ENCODE measurements at regions not wholly inside any gene's neighbourhood (a gene's known extent, or its start where the extent isn't known, plus 50 kb on each side); places are given as distances from the start of the nearest gene placed in this dataset.

GRCh38 chr9:84514421-84514820 is 155.1 kb upstream of the NTRK2 start:
- no peak overlapping the region for H2BK15ac ChIP-seq (ENCODE audit: low read length)
- H3K23me2 ChIP-seq (ENCODE audit: low read depth, low read length), result no peaks in the 10 kb centered on the region
- no peak overlapping the region for H3K18ac ChIP-seq (ENCODE audit: extremely low read depth, low read length)
- H4K91ac ChIP-seq (replicated peaks; ENCODE audit: insufficient read length, low read length), result no peak overlapping the region
- no peak overlapping the region for H2BK5ac ChIP-seq (ENCODE audit: low read depth, low read length)
- H4K5ac ChIP-seq (ENCODE audit: insufficient read length, low read depth, low read length), result no peak overlapping the region
- TF ChIP-seq GTF2F1 (IDR thresholded peaks at IDR 0.05; ENCODE audit: borderline replicate concordance, low read depth, low read length) (no peak), MAFK (IDR thresholded peaks at IDR 0.05; ENCODE audit: low read depth, low read length) (no peak), CHD1 (IDR thresholded peaks at IDR 0.05; ENCODE audit: low read depth, low read length) (no peak), HDAC2 (IDR thresholded peaks at IDR 0.05; ENCODE audit: borderline replicate concordance in 1 of 2, low read depth in 2 of 2, low read length in 2 of 2) (no peak), JUND (IDR thresholded peaks at IDR 0.05; ENCODE audit: low read length) (no peak), MAX (IDR thresholded peaks at IDR 0.05) (no peak), KDM4A (IDR thresholded peaks at IDR 0.05; ENCODE audit: low read depth, low read length, severe bottlenecking) (no peak), SAP30 (IDR thresholded peaks at IDR 0.05; ENCODE audit: insufficient read depth, insufficient replicate concordance, low read length) (no peak)
- no peak overlapping the region for H2BK20ac ChIP-seq (ENCODE audit: low read length)
- no peak overlapping the region for H3K9ac ChIP-seq (replicated peaks in 1 of 4; ENCODE audit: extremely low read depth in 1 of 4, low read depth in 3 of 4, low read length in 3 of 4)
- H3K27ac ChIP-seq (ENCODE audit: low read depth, low read length), result no peak overlapping the region
- no peaks in the 10 kb centered on the region; the same call in 1 of the 2 replicates for H3K79me1 ChIP-seq (ENCODE audit: low read depth, low read length)
- H3K27me3 ChIP-seq (replicated peaks in 1 of 4; ENCODE audit: control insufficient read depth in 3 of 4, extremely low read depth in 1 of 4, insufficient read depth in 3 of 4, low read length in 3 of 4), result no peaks in the 10 kb centered on the region; a peak in 1 of 7 replicates
- H3K4me2 ChIP-seq (ENCODE audit: insufficient read depth in 1 of 2, low read depth in 2 of 2, low read length in 2 of 2), result no peak overlapping the region
- H3K23ac ChIP-seq (ENCODE audit: insufficient read length), result no peak overlapping the region
- no peaks in the 10 kb centered on the region for H3K79me2 ChIP-seq (ENCODE audit: control insufficient read depth in 1 of 2, insufficient read depth in 2 of 2, low read length in 2 of 2)
- H2BK12ac ChIP-seq (ENCODE audit: low read depth, low read length), result no peak overlapping the region
- DNase-seq (ENCODE audit: low read depth in 1 of 2, low spot score in 2 of 2), result no peak
- H3K56ac ChIP-seq (replicated peaks; ENCODE audit: insufficient read length, low read depth, low read length), result no peak overlapping the region
- H3K9me3 ChIP-seq (ENCODE audit: insufficient read depth in 2 of 2, low read depth in 1 of 2, low read length in 1 of 2), result peaks cover 7 to 8% of the 10 kb centered on the region in 2 experiments; a peak in 2 of 4 replicates
- no peak overlapping the region for H2BK120ac ChIP-seq (replicated peaks; ENCODE audit: low read depth, low read length)
- H2AFZ ChIP-seq (ENCODE audit: low read length), result no peak overlapping the region
- no peaks in the 10 kb centered on the region for H3K36me3 ChIP-seq (ENCODE audit: control insufficient read depth in 2 of 4, insufficient read depth in 4 of 4, low read length in 3 of 4)
- ChIA-PET POLR2A (ENCODE audit: partially characterized antibody) (no interaction called here), CTCF (ENCODE audit: partially characterized antibody) (interaction anchor here (0.6 kb wide), 1 partner anchor 106 kb away, joined by 3 read pairs; no protein-coding TSS in a partner anchor)
- H3K4ac ChIP-seq (replicated peaks; ENCODE audit: insufficient read length, low read depth, low read length), result no peak overlapping the region
- H2AK5ac ChIP-seq (ENCODE audit: low read depth, low read length), result no peak overlapping the region
- no peak overlapping the region for H3K4me3 ChIP-seq (ENCODE audit: extremely low read depth in 1 of 4, insufficient read depth in 2 of 4, low read depth in 3 of 4, low read length in 4 of 4)
- no peaks in the 10 kb centered on the region for H4K20me1 ChIP-seq (replicated peaks in 1 of 2; ENCODE audit: control insufficient read depth in 1 of 2, insufficient read depth in 2 of 2, low read length in 2 of 2)
- no peak overlapping the region for H4K8ac ChIP-seq (ENCODE audit: extremely low read depth, insufficient read depth, low read length)
- WGBS, 2 experiments (ENCODE audit: extremely low coverage in 1 of 2, insufficient coverage in 1 of 2, insufficient read length in 1 of 2, insufficient replicate concordance in 2 of 2, low coverage in 1 of 2, low lambda C conversion rate in 2 of 2, missing lambda C conversion rate in 1 of 2), result 92% methylated on average over 5 of the region's 5 CpGs; no CpG with 5 or more reads in 1 of the 2 experiments
- H3K14ac ChIP-seq (ENCODE audit: insufficient read length), result no peak overlapping the region
- H3K4me1 ChIP-seq (replicated peaks in 1 of 4; ENCODE audit: control insufficient read depth in 3 of 4, insufficient read depth in 4 of 4, low read length in 3 of 4), result no peaks in the 10 kb centered on the region
- no peak for FAIRE-seq

All from H1 (cell line).